ENCODE measurements at regions not wholly inside any gene's neighbourhood (a gene's known extent, or its start where the extent isn't known, plus 50 kb on each side); places are given as distances from the start of the nearest gene placed in this dataset.

- TF ChIP-seq POLR2A (IDR thresholded peaks at IDR 0.05; ENCODE audit: low read length), result no peak
- no peak for TF ChIP-seq GATA1 (IDR thresholded peaks at IDR 0.05; ENCODE audit: low read depth, low read length)
These were observed 301.0 kb downstream of the TBC1D4 start for GRCh38 chr13:75180805-75181455.

Measured in erythroblast (primary cell).